WTC11 (cell line): ENCODE measurements at regions not wholly inside any gene's neighbourhood (a gene's known extent, or its start where the extent isn't known, plus 50 kb on each side); places are given as distances from the start of the nearest gene placed in this dataset.

Experiments
- ATAC-seq: fragments of 200-7000 bp; cut with Tn5 transposase; 2 replicates; pipeline ENCODE4 v1.10.0; 2021; ENCODE audit warnings: mild to moderate bottlenecking, moderate library complexity
- CTCF ChIA-PET: fragments of 300-600 bp; sonication (Branson Sonifier 250); formaldehyde crosslinking; loops from one replicate; lab custom pipeline; 2021; ENCODE audit warnings: antibody characterized with exemption; lab: Charles Lee
- POLR2A ChIA-PET: fragments of 350-600 bp; sonication (Branson Sonifier 250); formaldehyde crosslinking; loops from one replicate; lab custom pipeline; 2021; ENCODE audit warnings: antibody characterized with exemption; lab: Charles Lee
- DNase-seq: peaks from one replicate; pipeline ENCODE4 v3.0.0; 2021; ENCODE audit warnings: low spot score
- H3K27ac Mint-ChIP-seq: 2 replicates; pipeline ENCODE4 v1.8.0; 2021; ENCODE audit warnings: mixed read lengths
- H3K27me3 Mint-ChIP-seq: 2 replicates; pipeline ENCODE4 v1.8.0; 2021; ENCODE audit warnings: low read depth, mild to moderate bottlenecking, moderate library complexity, mixed read lengths
- H3K36me3 Mint-ChIP-seq: 2 replicates; pipeline ENCODE4 v1.8.0; 2021; ENCODE audit warnings: mixed read lengths
- H3K4me1 Mint-ChIP-seq: 2 replicates; pipeline ENCODE4 v1.8.0; 2022; ENCODE audit warnings: mixed read lengths
- H3K4me3 Mint-ChIP-seq: 2 replicates; pipeline ENCODE4 v1.8.0; 2021; ENCODE audit warnings: mild to moderate bottlenecking, moderate library complexity, mixed read lengths
- H3K9me3 Mint-ChIP-seq: 2 replicates; pipeline ENCODE4 v1.8.0; 2021; ENCODE audit warnings: mixed read lengths
- AFF4 ChIP-seq: sonication (generic); formaldehyde crosslinking; IDR thresholded peaks from 2 replicates; pipeline ENCODE4 v1.8.1; 2023; ENCODE audit warnings: mild to moderate bottlenecking, missing genetic modification reagents, borderline replicate concordance
- ARID4B ChIP-seq: sonication (generic); formaldehyde crosslinking; IDR thresholded peaks from 2 replicates; pipeline ENCODE4 v1.8.0; 2023; ENCODE audit warnings: missing genetic modification reagents, mild to moderate bottlenecking, borderline replicate concordance
- CDX4 ChIP-seq: fragments of 250-450 bp; sonication (Bioruptor Pico); IDR thresholded peaks from 2 replicates; pipeline ENCODE4 v1.9.0; 2021; ENCODE audit warnings: moderate library complexity, mild to moderate bottlenecking, inconsistent platforms, borderline replicate concordance
- FOXK1 ChIP-seq: sonication (generic); formaldehyde crosslinking; IDR thresholded peaks from 2 replicates; pipeline ENCODE4 v1.8.0; 2022; ENCODE audit warnings: mild to moderate bottlenecking, moderate library complexity, missing genetic modification reagents
- IRF2 ChIP-seq: sonication (generic); formaldehyde crosslinking; IDR thresholded peaks from 2 replicates; pipeline ENCODE4 v1.8.0; 2022; ENCODE audit warnings: low read depth, missing genetic modification reagents, borderline replicate concordance
- JAZF1 ChIP-seq: fragments of 250-450 bp; sonication (Bioruptor Pico); IDR thresholded peaks from 2 replicates; pipeline ENCODE4 v1.9.0; 2021; ENCODE audit warnings: moderate library complexity, mild to moderate bottlenecking, inconsistent platforms
- MXD4 ChIP-seq: fragments of 250-450 bp; sonication (Bioruptor Pico); IDR thresholded peaks from 2 replicates; pipeline ENCODE4 v1.8.0; 2021; ENCODE audit warnings: mild to moderate bottlenecking, moderate library complexity, borderline replicate concordance
- OVOL2 ChIP-seq: fragments of 250-450 bp; sonication (Bioruptor Pico); IDR thresholded peaks from 2 replicates; pipeline ENCODE4 v1.9.0; 2021; ENCODE audit warnings: mild to moderate bottlenecking, borderline replicate concordance
- SMAD3 ChIP-seq: sonication (generic); formaldehyde crosslinking; IDR thresholded peaks from 2 replicates; pipeline ENCODE4 v1.8.0; 2022; ENCODE audit warnings: missing genetic modification reagents, mild to moderate bottlenecking, borderline replicate concordance
- TEAD1 ChIP-seq: sonication (generic); formaldehyde crosslinking; IDR thresholded peaks from 2 replicates; pipeline ENCODE4 v1.8.0; 2022; ENCODE audit warnings: mild to moderate bottlenecking, missing genetic modification reagents
- ZNF232 ChIP-seq: sonication (generic); formaldehyde crosslinking; IDR thresholded peaks from 2 replicates; pipeline ENCODE4 v1.8.0; 2022; ENCODE audit warnings: mild to moderate bottlenecking, missing genetic modification reagents
- ZNF416 ChIP-seq: fragments of 250-450 bp; sonication (Bioruptor Pico); IDR thresholded peaks from 2 replicates; pipeline ENCODE4 v1.9.0; 2021; ENCODE audit warnings: mild to moderate bottlenecking, inconsistent platforms
- ZNF423 ChIP-seq: fragments of 250-450 bp; sonication (Bioruptor Pico); IDR thresholded peaks from 2 replicates; pipeline ENCODE4 v2.1.2; 2022; ENCODE audit warnings: mild to moderate bottlenecking, moderate library complexity
- TF ChIP-seq, protein P1 (sequence below): sonication (generic); formaldehyde crosslinking; IDR thresholded peaks from 2 replicates; pipeline ENCODE4 v1.8.1; 2023; ENCODE audit warnings: mild to moderate bottlenecking, missing genetic modification reagents, moderate library complexity
- TF ChIP-seq, protein P2 (sequence below): sonication (generic); formaldehyde crosslinking; IDR thresholded peaks from 2 replicates; pipeline ENCODE4 v1.8.0; 2023; ENCODE audit warnings: mild to moderate bottlenecking, missing genetic modification reagents
- TF ChIP-seq, protein P3 (sequence below): fragments of 250-450 bp; sonication (Bioruptor Pico); IDR thresholded peaks from 2 replicates; pipeline ENCODE4 v1.8.0; 2021; ENCODE audit warnings: mild to moderate bottlenecking

GRCh38 chr5:104223885-104224773 lies 661.5 kb upstream of the NUDT12 start:
- TF ChIP-seq OVOL2 (no peak), FOXK1 (CRISPR knock-in tag) (no peak), ZNF423 (CRISPR knock-in tag) (no peak), ZNF416 (CRISPR knock-in tag) (no peak), CDX4 (CRISPR knock-in tag) (no peak), AFF4 (CRISPR knock-in tag) (no peak), ZNF232 (CRISPR knock-in tag) (no peak), ARID4B (CRISPR knock-in tag) (no peak), MXD4 (no peak), SMAD3 (CRISPR knock-in tag) (no peak), TEAD1 (CRISPR knock-in tag) (no peak), IRF2 (CRISPR knock-in tag) (no peak), JAZF1 (CRISPR knock-in tag) (no peak)
- TF ChIP-seq, protein P1, sequence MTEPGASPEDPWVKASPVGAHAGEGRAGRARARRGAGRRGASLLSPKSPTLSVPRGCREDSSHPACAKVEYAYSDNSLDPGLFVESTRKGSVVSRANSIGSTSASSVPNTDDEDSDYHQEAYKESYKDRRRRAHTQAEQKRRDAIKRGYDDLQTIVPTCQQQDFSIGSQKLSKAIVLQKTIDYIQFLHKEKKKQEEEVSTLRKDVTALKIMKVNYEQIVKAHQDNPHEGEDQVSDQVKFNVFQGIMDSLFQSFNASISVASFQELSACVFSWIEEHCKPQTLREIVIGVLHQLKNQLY: no peak
- TF ChIP-seq, protein P2, sequence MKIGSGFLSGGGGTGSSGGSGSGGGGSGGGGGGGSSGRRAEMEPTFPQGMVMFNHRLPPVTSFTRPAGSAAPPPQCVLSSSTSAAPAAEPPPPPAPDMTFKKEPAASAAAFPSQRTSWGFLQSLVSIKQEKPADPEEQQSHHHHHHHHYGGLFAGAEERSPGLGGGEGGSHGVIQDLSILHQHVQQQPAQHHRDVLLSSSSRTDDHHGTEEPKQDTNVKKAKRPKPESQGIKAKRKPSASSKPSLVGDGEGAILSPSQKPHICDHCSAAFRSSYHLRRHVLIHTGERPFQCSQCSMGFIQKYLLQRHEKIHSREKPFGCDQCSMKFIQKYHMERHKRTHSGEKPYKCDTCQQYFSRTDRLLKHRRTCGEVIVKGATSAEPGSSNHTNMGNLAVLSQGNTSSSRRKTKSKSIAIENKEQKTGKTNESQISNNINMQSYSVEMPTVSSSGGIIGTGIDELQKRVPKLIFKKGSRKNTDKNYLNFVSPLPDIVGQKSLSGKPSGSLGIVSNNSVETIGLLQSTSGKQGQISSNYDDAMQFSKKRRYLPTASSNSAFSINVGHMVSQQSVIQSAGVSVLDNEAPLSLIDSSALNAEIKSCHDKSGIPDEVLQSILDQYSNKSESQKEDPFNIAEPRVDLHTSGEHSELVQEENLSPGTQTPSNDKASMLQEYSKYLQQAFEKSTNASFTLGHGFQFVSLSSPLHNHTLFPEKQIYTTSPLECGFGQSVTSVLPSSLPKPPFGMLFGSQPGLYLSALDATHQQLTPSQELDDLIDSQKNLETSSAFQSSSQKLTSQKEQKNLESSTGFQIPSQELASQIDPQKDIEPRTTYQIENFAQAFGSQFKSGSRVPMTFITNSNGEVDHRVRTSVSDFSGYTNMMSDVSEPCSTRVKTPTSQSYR: no peak
- TF ChIP-seq, protein P3, sequence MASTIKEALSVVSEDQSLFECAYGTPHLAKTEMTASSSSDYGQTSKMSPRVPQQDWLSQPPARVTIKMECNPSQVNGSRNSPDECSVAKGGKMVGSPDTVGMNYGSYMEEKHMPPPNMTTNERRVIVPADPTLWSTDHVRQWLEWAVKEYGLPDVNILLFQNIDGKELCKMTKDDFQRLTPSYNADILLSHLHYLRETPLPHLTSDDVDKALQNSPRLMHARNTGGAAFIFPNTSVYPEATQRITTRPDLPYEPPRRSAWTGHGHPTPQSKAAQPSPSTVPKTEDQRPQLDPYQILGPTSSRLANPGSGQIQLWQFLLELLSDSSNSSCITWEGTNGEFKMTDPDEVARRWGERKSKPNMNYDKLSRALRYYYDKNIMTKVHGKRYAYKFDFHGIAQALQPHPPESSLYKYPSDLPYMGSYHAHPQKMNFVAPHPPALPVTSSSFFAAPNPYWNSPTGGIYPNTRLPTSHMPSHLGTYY (CRISPR knock-in tag): no peak
- DNase-seq: no peak
- H3K4me3 Mint-ChIP-seq: no peak overlapping the region
- ChIA-PET CTCF (no interaction called here), POLR2A (no interaction called here)
- ATAC-seq: no peak
- H3K4me1 Mint-ChIP-seq: no peaks in the 10 kb centered on the region
- no peaks in the 10 kb centered on the region for H3K27me3 Mint-ChIP-seq
- H3K27ac Mint-ChIP-seq: no peak overlapping the region
- no peaks in the 10 kb centered on the region for H3K9me3 Mint-ChIP-seq
- H3K36me3 Mint-ChIP-seq: no peaks in the 10 kb centered on the region
